DND-41 (cell line): ENCODE measurements at regions not wholly inside any gene's neighbourhood (a gene's known extent, or its start where the extent isn't known, plus 50 kb on each side); places are given as distances from the start of the nearest gene placed in this dataset.

ENCODE experiments used
- CTCF ChIP-seq: IDR thresholded peaks from 2 replicates; pipeline ENCODE4 v1.5.1; 2012; ENCODE audit warnings: borderline replicate concordance, low read length, moderate library complexity, mild to moderate bottlenecking; ENCODE audit not compliant: poor library complexity, severe bottlenecking; ENCODE audit errors: extremely low read depth
- EZH2 ChIP-seq: IDR thresholded peaks from 3 replicates; pipeline ENCODE4 v1.6.1; 2012; ENCODE audit warnings: borderline replicate concordance, low read depth, mild to moderate bottlenecking, moderate library complexity, low read length, inconsistent platforms; ENCODE audit not compliant: severe bottlenecking

GRCh38 chr6:84390334-84390733 lies 162.9 kb upstream of the CEP162 start:
- TF ChIP-seq EZH2 (no peak), CTCF (no peak)
